Cardiac muscle cell (in vitro differentiated cells and primary cell): ENCODE measurements at regions not wholly inside any gene's neighbourhood (a gene's known extent, or its start where the extent isn't known, plus 50 kb on each side); places are given as distances from the start of the nearest gene placed in this dataset.

Source experiments
- DNase-seq, 2 donors: peaks; one replicate each; pipeline versions ENCODE4 v3.0.0 to v3.0.0-alpha.2; 2010 to 2017; ENCODE audit warnings: low read depth in 1 of 2, low spot score in 1 of 2
- H3K27ac ChIP-seq: fragments of 200-600 bp; sonication (generic); 2 replicates; pipeline ENCODE4 v1.5.1; 2016
- H3K27me3 ChIP-seq: fragments of 200-600 bp; sonication (generic); 2 replicates; pipeline ENCODE4 v1.6.0; 2016; ENCODE audit warnings: control low read depth
- H3K36me3 ChIP-seq: fragments of 200-600 bp; sonication (generic); 2 replicates; pipeline ENCODE4 v1.5.1; 2016; ENCODE audit warnings: control low read depth
- H3K4me1 ChIP-seq: fragments of 200-600 bp; sonication (generic); 2 replicates; pipeline ENCODE4 v1.8.1; 2017; ENCODE audit warnings: low read depth, mild to moderate bottlenecking, mixed run types
- H3K4me3 ChIP-seq: fragments of 200-600 bp; sonication (generic); 2 replicates; pipeline ENCODE4 v1.5.1; 2016; ENCODE audit warnings: mild to moderate bottlenecking
- H3K9me3 ChIP-seq: fragments of 200-600 bp; sonication (generic); 2 replicates; pipeline ENCODE4 v1.5.1; 2017; ENCODE audit warnings: low read depth, mild to moderate bottlenecking, control low read depth
- TF ChIP-seq, protein P1 (sequence below): IDR thresholded peaks from 2 replicates; pipeline ENCODE4 v1.5.1; 2012; ENCODE audit warnings: low read depth, mild to moderate bottlenecking, low read length

GRCh38 chr7:13034693-13035092 lies 347.3 kb downstream of the ARL4A start:
- no peak for DNase-seq
- H3K4me3 ChIP-seq = no peak overlapping the region
- no peaks in the 10 kb centered on the region for H3K27me3 ChIP-seq
- no peak overlapping the region for H3K27ac ChIP-seq
- H3K4me1 ChIP-seq = no peaks in the 10 kb centered on the region
- TF ChIP-seq, protein P1, sequence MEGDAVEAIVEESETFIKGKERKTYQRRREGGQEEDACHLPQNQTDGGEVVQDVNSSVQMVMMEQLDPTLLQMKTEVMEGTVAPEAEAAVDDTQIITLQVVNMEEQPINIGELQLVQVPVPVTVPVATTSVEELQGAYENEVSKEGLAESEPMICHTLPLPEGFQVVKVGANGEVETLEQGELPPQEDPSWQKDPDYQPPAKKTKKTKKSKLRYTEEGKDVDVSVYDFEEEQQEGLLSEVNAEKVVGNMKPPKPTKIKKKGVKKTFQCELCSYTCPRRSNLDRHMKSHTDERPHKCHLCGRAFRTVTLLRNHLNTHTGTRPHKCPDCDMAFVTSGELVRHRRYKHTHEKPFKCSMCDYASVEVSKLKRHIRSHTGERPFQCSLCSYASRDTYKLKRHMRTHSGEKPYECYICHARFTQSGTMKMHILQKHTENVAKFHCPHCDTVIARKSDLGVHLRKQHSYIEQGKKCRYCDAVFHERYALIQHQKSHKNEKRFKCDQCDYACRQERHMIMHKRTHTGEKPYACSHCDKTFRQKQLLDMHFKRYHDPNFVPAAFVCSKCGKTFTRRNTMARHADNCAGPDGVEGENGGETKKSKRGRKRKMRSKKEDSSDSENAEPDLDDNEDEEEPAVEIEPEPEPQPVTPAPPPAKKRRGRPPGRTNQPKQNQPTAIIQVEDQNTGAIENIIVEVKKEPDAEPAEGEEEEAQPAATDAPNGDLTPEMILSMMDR = no peak
- no peaks in the 10 kb centered on the region for H3K36me3 ChIP-seq
- H3K9me3 ChIP-seq = no peaks in the 10 kb centered on the region

DNA sequence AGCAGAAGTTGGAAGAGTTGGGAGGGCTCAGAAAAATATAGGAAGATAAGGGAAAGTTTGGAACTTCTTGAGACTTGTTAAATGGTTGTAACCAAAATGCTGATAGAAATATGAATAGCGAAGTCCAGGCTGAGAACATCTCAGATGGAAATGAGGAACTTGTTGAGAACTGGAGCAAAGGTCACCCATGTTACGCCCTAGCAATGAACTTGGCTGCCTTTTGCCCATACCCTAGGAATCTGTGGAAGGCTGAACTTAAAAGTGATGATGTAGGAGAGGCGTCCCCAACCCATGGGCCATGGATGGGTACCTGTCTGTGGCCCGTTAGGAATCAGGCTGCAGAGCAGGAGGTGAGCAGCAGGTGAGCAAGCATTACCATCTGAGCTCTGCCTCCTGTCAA lies 347.8 kb downstream of the ARL4A start:
- no peak overlapping the region for H3K27ac ChIP-seq
- no peaks in the 10 kb centered on the region for H3K9me3 ChIP-seq
- no peak overlapping the region for H3K4me3 ChIP-seq
- H3K36me3 ChIP-seq = no peaks in the 10 kb centered on the region
- no peaks in the 10 kb centered on the region for H3K27me3 ChIP-seq
- TF ChIP-seq, protein P1 = no peak
- no peak for DNase-seq
- H3K4me1 ChIP-seq = no peaks in the 10 kb centered on the region

DNA sequence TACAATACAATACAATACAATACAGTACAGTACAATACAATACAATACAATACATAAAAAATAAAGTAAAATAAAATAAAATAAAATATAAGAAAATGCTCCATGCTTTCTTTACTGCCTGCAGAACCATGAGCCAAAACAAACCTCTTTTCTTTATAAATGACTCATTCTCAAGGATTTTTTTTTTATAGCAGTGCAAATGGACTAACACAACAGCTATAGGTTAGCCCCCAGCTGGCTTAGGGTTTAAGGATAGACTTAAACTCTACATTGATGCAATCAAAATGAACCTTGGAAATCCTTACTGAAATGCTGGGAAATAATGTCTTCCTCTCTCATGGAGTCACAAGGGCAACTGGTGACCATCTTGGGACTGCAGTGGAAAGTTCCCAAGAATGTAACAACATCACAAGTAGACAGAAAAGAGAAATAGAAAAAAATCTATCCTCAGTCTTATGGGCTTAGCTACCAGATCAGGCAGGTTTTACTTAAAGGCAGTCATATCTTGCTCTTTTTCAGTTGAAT lies 348.9 kb downstream of the ARL4A start:
- no peaks in the 10 kb centered on the region for H3K9me3 ChIP-seq
- H3K36me3 ChIP-seq = no peaks in the 10 kb centered on the region
- H3K27me3 ChIP-seq = no peaks in the 10 kb centered on the region
- no peak overlapping the region for H3K4me3 ChIP-seq
- H3K27ac ChIP-seq = no peak overlapping the region
- H3K4me1 ChIP-seq = peaks cover 3% of the 10 kb centered on the region
- TF ChIP-seq, protein P1 = no peak
- DNase-seq = no peak

GRCh38 chr7:13037216-13037615 lies 349.8 kb downstream of the ARL4A start:
- Histone ChIP-seq H3K4me3 (no peak overlapping the region), H3K27ac (no peak overlapping the region), H3K4me1 (peaks cover 6% of the 10 kb centered on the region), H3K9me3 (no peaks in the 10 kb centered on the region), H3K27me3 (no peaks in the 10 kb centered on the region), H3K36me3 (no peaks in the 10 kb centered on the region)
- no peak for DNase-seq
- TF ChIP-seq, protein P1 = no peak

DNA sequence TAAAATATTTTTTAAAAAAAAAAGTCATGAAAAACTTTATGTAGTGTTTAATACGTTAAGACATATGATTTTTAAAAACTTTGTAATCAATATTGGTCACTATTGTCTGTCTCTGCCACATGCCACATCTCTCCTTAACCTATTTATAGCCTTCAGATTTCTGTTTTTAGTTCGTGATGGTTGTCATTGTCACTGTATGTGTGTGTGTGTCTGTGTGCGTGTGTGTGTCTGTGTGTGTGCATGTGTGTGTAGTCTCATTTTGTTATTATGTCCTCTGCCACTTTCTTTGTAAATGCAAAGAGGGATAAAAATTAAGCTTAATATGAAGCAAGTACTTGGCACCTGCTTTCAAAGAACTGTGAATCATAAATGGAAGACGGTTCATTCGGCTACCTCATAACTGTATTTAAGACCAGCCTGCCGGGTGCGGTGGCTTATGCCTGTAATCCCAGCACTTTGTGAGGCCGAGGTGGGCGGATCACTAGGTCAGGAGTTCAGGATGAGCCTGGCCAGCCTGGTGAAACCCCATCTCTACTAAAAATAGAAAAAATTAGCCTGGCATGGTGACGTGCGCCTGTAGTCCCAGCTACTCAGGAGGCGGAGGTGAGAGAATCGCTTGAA lies 354.0 kb downstream of the ARL4A start:
- DNase-seq = no peak
- H3K27me3 ChIP-seq = no peaks in the 10 kb centered on the region

More for the DNA sequence above, 354.0 kb downstream of the ARL4A start:
- Histone ChIP-seq H3K27ac (no peak overlapping the region), H3K4me3 (no peak overlapping the region), H3K4me1 (peaks cover 6% of the 10 kb centered on the region), H3K36me3 (no peaks in the 10 kb centered on the region), H3K9me3 (no peaks in the 10 kb centered on the region)
- TF ChIP-seq, protein P1 = no peak
